ENCODE measurements at regions not wholly inside any gene's neighbourhood (a gene's known extent, or its start where the extent isn't known, plus 50 kb on each side); places are given as distances from the start of the nearest gene placed in this dataset.
A peak's percentile ranks its signal among the peaks of the same experiment; 100 is the strongest.

DNA sequence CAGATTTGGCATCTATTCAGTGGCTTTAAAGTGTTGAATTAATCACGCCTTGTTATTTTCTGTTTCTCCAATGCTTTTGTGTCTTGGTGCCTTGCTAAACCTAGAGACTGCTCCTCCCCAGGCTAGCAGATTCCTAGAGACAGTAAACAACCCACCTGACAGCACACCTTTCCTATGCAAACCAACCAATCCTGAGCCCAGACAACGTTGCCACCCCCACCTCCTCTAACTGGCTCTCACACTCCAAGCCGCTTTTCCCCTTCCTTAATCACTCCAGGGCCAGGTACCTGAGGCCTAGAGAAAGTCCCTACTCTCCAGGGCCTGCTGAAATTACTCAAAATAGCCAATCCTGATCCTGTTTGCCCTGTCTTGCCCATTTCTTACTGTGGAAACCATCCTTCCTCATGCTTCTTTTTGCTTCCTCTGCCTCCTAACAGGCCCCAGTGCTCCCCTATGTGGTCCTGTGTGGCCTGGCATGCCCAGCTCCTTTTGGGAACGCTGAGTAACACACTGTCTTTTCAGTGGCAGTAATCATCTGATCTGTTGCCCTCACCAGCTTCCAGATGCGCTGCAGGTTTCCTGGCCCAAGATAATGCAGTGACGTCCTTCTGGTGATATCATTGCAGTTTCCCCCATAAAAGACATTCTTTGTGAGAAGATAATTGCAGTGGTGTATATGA lies 53.4 kb downstream of the GAS1 start:
- no peak for DNase-seq (ENCODE audit: low read depth in 4 of 4, low spot score in 3 of 4)

- DNase-seq (ENCODE audit: low read depth in 4 of 4, low spot score in 3 of 4): no peak
Measured at GRCh38 chr9:86892576-86892975, 54.7 kb downstream of the GAS1 start.

DNA sequence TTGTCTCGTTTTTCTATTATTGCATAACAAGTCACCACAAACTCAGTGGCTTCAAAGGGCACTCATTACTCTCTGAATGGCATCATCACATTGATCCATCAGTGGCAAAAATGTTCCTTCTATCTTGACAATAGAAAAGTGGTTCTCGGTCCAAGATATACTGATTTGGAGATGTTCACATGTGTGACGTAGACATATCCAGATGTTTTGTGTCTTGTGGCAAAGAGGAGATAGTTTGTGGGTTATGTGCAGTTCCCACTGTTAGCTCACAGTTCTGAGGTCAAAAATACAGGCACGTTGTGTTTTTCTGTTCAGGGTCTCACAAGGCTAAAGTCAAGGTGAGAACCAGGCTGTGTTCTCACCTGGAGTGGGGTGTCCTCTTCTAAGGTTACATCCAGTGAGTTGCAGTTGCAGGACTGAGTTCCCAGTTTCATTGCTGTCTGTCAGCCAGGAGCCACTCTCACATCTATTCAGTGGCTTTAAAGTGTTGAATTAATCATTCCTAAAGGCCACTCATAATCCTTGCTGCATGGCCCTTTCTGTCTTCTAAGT lies 55.3 kb downstream of the GAS1 start:
- DNase-seq (ENCODE audit: low read depth in 4 of 4, low spot score in 3 of 4): no peak

DNA sequence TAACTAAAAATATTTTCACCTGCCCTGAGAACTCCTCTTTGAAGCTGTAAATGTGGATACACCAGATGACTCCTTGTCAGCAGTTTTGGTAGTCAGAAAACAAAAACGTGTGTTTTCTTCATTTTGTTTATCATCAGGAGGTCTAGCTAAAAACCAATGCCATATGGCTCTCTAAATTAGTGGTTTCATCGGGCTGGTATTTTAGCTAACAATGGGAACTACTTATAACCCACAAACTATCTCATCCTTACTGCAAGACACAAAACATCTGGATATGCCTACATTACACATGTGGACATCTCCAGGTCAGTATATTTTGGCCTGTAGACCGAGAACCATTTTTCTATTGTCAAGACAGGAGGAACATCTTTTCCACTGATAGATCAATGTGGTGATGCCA lies 56.2 kb downstream of the GAS1 start:
- no peak for DNase-seq (ENCODE audit: low read depth in 4 of 4, low spot score in 3 of 4)

DNA sequence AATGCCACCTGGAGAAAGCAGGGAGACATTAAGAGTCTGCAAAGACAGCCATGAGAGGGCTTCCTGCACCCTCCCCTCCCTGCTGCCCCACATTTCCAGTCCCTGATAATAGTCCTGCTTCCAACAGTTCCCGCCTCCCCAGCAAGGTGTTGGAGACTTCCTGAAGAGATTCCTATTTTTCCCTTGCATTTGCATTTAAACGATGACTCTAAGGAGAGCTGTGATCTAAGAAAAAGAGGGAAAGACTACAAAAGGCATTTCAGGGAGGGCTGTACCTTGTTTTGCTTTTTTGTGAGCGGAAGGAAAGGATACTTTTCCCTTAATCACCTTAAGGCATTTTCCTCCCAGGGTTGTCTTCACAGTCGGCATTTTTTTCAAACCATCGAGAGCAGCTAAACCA lies 62.1 kb downstream of the GAS1 start:
- DNase-seq (ENCODE audit: low read depth in 4 of 4, low spot score in 3 of 4): no peak

- no peak for DNase-seq (ENCODE audit: low read depth in 4 of 4, low spot score in 3 of 4)
Measured at GRCh38 chr9:86876621-86877196, 70.6 kb downstream of the GAS1 start.

DNA sequence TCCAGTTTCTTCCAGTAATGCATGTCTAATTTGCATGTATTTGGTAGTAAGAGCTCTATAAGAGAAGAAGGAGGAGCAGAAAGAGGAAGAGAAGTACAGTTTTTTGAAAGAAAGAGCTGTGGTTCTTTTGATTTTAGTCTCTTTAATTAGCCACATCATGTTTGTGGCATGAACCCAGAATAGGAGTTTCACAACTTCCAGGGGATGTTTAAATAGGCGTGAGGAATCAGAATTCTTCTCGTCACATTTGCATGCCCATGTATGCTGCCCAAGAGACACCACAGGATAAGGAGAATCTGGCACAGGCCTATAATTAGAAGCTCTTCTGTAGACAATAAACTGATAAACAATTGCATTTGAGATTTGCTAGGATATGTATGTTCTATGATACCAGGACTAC lies 78.7 kb downstream of the GAS1 start:
- DNase-seq (ENCODE audit: low read depth in 4 of 4, low spot score in 3 of 4): no peak

DNA sequence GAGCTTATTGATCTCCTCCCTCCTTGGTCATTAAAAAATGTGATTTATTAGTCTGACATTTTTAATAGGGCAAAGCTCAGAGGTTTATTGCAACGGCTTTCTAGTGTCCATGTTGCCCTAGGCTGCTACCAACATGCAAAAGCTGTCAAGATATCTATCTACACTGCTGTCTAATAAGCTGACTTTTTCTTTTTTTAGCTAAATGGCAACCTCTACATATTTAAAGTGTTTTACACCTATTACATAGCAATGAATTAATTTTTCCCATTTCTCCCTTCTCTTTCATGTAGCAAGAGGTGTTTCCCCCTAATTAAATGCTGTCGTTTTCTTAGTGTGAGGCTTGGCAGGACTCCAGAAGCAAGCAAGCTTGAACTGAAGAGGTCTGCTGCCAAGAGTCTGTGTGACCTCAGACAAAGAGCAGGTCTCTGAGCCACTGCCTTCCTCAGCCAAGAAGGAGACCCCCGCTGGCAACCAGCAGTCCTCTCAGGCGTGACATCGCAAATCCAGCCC lies 79.4 kb downstream of the GAS1 start:
- DNase-seq (ENCODE audit: low read depth in 4 of 4, low spot score in 3 of 4): no peak

- no peak for DNase-seq (ENCODE audit: low read depth in 4 of 4, low spot score in 3 of 4)
Measured at GRCh38 chr9:86865952-86866351, 81.4 kb downstream of the GAS1 start.

DNA sequence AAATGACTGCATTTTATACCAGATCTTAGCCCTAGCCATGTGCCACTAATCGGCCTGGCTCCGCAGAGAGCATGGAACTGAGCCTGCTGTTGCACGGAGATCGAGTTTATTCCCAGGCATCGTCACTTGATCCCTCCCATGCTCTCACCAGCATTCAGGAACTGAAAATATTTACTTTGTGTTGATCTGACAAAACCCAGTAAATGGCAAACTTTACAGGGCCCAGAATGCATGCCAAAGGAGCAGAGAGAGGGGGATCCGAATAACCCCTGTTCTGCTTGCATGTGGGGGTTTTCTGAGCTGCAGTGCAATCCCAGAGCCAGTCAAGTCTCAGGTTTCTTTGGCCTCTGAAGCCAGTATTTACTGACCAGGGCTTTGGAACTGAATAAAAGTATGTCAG lies 87.3 kb downstream of the GAS1 start:
- no peak for DNase-seq (ENCODE audit: low read depth in 4 of 4, low spot score in 3 of 4)

- DNase-seq (ENCODE audit: low read depth in 4 of 4, low spot score in 3 of 4): no peak
Measured at GRCh38 chr9:86859056-86859455, 88.2 kb downstream of the GAS1 start.

GRCh38 chr9:86858009-86858408 lies 89.3 kb downstream of the GAS1 start:
- DNase-seq (ENCODE audit: low read depth in 4 of 4, low spot score in 3 of 4): no peak

GRCh38 chr9:86856259-86856658 lies 91.0 kb downstream of the GAS1 start:
- DNase-seq (ENCODE audit: low read depth in 4 of 4, low spot score in 3 of 4): no peak

- peak; percentile 78 to 91 (median 86) for DNase-seq (ENCODE audit: low read depth in 4 of 4, low spot score in 3 of 4)
Measured at GRCh38 chr9:86854898-86855523, 92.3 kb downstream of the GAS1 start.

GRCh38 chr9:86846656-86847055 lies 100.7 kb downstream of the GAS1 start:
- no peak for DNase-seq (ENCODE audit: low read depth in 4 of 4, low spot score in 3 of 4)

DNA sequence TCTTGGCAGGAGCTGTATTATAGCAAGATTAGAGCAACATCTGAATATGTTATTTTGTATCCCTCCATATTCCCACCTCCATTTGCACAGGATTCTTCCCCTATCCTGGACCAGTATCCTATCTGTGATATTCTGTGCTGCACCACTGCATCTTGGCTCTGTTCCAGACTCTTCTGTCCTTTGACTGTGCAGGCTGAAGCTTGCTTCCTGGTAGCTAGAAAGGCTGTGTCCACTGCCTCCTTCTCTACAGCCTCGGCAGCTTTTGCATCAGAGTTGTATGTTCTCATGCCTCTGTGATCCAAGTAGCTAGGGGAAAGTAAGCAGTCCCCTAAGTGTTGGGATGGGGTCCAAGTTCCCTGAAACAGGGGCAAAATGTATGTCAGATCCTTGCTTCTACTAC lies 104.1 kb downstream of the GAS1 start:
- peak in 1 of 4 donors; percentile 49 for DNase-seq (ENCODE audit: low read depth in 4 of 4, low spot score in 3 of 4)

GRCh38 chr9:86842573-86842972 lies 104.7 kb downstream of the GAS1 start:
- DNase-seq (ENCODE audit: low read depth in 4 of 4, low spot score in 3 of 4): no peak

- no peak for DNase-seq (ENCODE audit: low read depth in 4 of 4, low spot score in 3 of 4)
Measured at GRCh38 chr9:86839522-86839921, 107.8 kb downstream of the GAS1 start.

GRCh38 chr9:86838519-86839497 lies 108.5 kb downstream of the GAS1 start:
- DNase-seq (ENCODE audit: low read depth in 4 of 4, low spot score in 3 of 4): no peak

DNA sequence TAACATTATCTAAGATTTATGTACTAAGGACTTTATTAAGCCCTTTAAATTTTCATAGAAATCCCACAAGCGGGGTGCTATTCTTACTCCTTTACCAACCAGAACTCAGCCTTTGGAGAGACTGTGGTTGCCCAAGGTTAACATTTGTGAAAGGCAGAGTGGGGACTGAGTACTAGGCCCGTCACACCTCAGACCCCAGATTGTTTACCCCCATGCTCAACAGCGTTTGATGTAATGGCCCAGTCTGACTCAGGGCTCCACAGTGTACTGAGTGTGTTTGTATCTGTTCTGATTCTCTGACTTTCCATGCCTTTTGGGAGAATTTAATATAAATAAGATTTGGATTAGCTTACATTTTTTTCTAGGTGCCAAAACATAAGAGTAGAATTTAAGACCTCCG lies 110.0 kb downstream of the GAS1 start:
- no peak for DNase-seq (ENCODE audit: low read depth in 4 of 4, low spot score in 3 of 4)

GRCh38 chr9:86836797-86837196 lies 110.5 kb downstream of the GAS1 start:
- DNase-seq (ENCODE audit: low read depth in 4 of 4, low spot score in 3 of 4): no peak
